K562 (cell line): ENCODE measurements at regions not wholly inside any gene's neighbourhood (a gene's known extent, or its start where the extent isn't known, plus 50 kb on each side); places are given as distances from the start of the nearest gene placed in this dataset.
A peak's percentile ranks its signal among the peaks of the same experiment; 100 is the strongest.

Experiments used
- ATAC-seq: fragments of 200-7000 bp; cut with Tn5 transposase; 3 replicates; pipeline ENCODE4 v1.9.1; 2020; ENCODE audit warnings: moderate library complexity
- BruUV-seq: library from RNA; stranded (reverse); fragments of 400-500 nt; replicated peaks from 2 replicates; lab custom pipeline; 2021; lab: Mats Ljungman, UMichigan
- CTCF ChIA-PET: fragments of 300-600 bp; formaldehyde crosslinking; extraction: SDS; loops from one replicate; lab custom pipeline; 2021; ENCODE audit warnings: low intra/inter-chr PET ratio; lab: Yijun Ruan, JAX
- POLR2A ChIA-PET: fragments of 300-600, 350-650 bp; sonication (Branson Sonifier 250); formaldehyde crosslinking; extraction: SDS; loops from one replicate; lab custom pipeline; 2021; ENCODE audit warnings: antibody characterized with exemption, inconsistent platforms; lab: Yijun Ruan, JAX
- DNase-seq, 4 experiments: peaks; one replicate each; pipeline versions ENCODE4 v3.0.0 to v3.0.0-alpha.2; 2011 to 2018; ENCODE audit warnings: low spot score in 3 of 4, mixed read lengths in 3 of 4; ENCODE audit errors: extremely low read depth in 1 of 4
- FAIRE-seq: peaks from 2 replicates; lab custom pipeline; 2011; peaks lifted over from hg19 to GRCh38; lab: Jason Lieb, UNC
- H2AFZ ChIP-seq: 2 replicates; pipeline ENCODE4 v1.6.0; 2011; ENCODE audit warnings: low read depth, low read length, control low read depth, inconsistent platforms
- H3K27ac ChIP-seq: fragments of 200-600 bp; 3 replicates; pipeline ENCODE4 v1.8.0; 2011; ENCODE audit warnings: low read depth, mild to moderate bottlenecking, control low read depth, inconsistent platforms, low read length, moderate library complexity, mixed read lengths; ENCODE audit errors: extremely low read depth
- H3K27me3 ChIP-seq, 2 experiments: fragments of 300-600 bp in 1 of 2; 2 replicates in 1 of 2; 3 replicates in 1 of 2; pipeline versions ENCODE4 v1.6.0 to v1.8.0; 2011; ENCODE audit warnings: inconsistent platforms in 2 of 2, low read length in 2 of 2, mild to moderate bottlenecking in 1 of 2, mixed read lengths in 1 of 2, moderate library complexity in 1 of 2; ENCODE audit not compliant: control insufficient read depth in 2 of 2, insufficient read depth in 2 of 2
- H3K36me3 ChIP-seq: fragments of 300-600 bp; 3 replicates; pipeline ENCODE4 v1.8.0; 2011; ENCODE audit warnings: mild to moderate bottlenecking, low read length, inconsistent platforms; ENCODE audit not compliant: control insufficient read depth, insufficient read depth
- H3K4me1 ChIP-seq, 2 experiments: fragments of 200-600 bp in 1 of 2; replicated peaks in 1 of 2; 2 replicates in 1 of 2; 3 replicates in 1 of 2; pipeline versions ENCODE4 v1.5.1 to v1.8.0; 2011; ENCODE audit warnings: inconsistent platforms in 2 of 2, low read length in 2 of 2, mild to moderate bottlenecking in 1 of 2, mixed read lengths in 1 of 2, moderate library complexity in 1 of 2; ENCODE audit not compliant: control insufficient read depth in 2 of 2, insufficient read depth in 2 of 2
- H3K4me2 ChIP-seq: 2 replicates; pipeline ENCODE4 v1.6.1; 2011; ENCODE audit warnings: low read length, control low read depth, inconsistent platforms, mixed read lengths; ENCODE audit not compliant: insufficient read depth
- H3K4me3 ChIP-seq: fragments of 200-600 bp; sonication (generic), shearing (Covaris generic); 2 replicates; pipeline ENCODE4 v1.5.1; 2016; ENCODE audit warnings: control low read depth, inconsistent platforms
- H3K79me2 ChIP-seq: fragments of 200-600 bp; 3 replicates; pipeline ENCODE4 v1.8.0; 2011; ENCODE audit warnings: low read length, inconsistent platforms; ENCODE audit not compliant: control insufficient read depth, insufficient read depth
- H3K9ac ChIP-seq, 2 experiments: 2 replicates each; pipeline versions ENCODE4 v1.6.0 to v1.6.1; 2011; ENCODE audit warnings: low read depth in 2 of 2, low read length in 2 of 2, control low read depth in 1 of 2, inconsistent platforms in 1 of 2, mild to moderate bottlenecking in 1 of 2, mixed read lengths in 1 of 2; ENCODE audit not compliant: insufficient read depth in 1 of 2
- H3K9me1 ChIP-seq: one replicate; pipeline ENCODE4 v1.6.0; 2011; ENCODE audit warnings: inconsistent platforms, mild to moderate bottlenecking, low read length, moderate library complexity; ENCODE audit not compliant: control insufficient read depth, insufficient read depth
- H3K9me3 ChIP-seq: replicated peaks from 2 replicates; pipeline ENCODE4 v1.5.1; 2011; ENCODE audit warnings: low read depth, low read length, inconsistent platforms; ENCODE audit not compliant: control insufficient read depth, insufficient read depth
- H4K20me1 ChIP-seq: replicated peaks from 2 replicates; pipeline ENCODE4 v1.6.1; 2011; ENCODE audit warnings: low read length, inconsistent platforms, mixed read lengths; ENCODE audit not compliant: control insufficient read depth, insufficient read depth
- CBX1 ChIP-seq: sonication (generic); IDR thresholded peaks from 2 replicates; pipeline ENCODE4 v1.6.1; 2016; ENCODE audit warnings: antibody characterized with exemption, low read depth, mild to moderate bottlenecking
- CHCHD3 ChIP-seq: fragments of 250-450 bp; sonication (Bioruptor Pico); IDR thresholded peaks from 2 replicates; pipeline ENCODE4 v2.1.2; 2022; ENCODE audit warnings: mild to moderate bottlenecking
- ETS1 ChIP-seq: conservative IDR thresholded peaks from 2 replicates; pipeline ENCODE4 v1.6.1; 2011; ENCODE audit warnings: low read depth, mild to moderate bottlenecking, low read length; ENCODE audit not compliant: control insufficient read depth
- ETV6 ChIP-seq, 3 experiments: fragments of 150-350 bp in 1 of 3; sonication (generic) in 1 of 3; formaldehyde crosslinking in 1 of 3; IDR thresholded peaks; 2 replicates each; pipeline versions ENCODE4 v1.6.1 to v1.8.0; 2014 to 2022; ENCODE audit warnings: borderline replicate concordance in 2 of 3, low read depth in 2 of 3, antibody characterized with exemption in 1 of 3, low read length in 1 of 3, mild to moderate bottlenecking in 1 of 3, missing genetic modification reagents in 1 of 3
- JUNB ChIP-seq: fragments of 450-650 bp; formaldehyde crosslinking; conservative IDR thresholded peaks from 2 replicates; pipeline ENCODE4 v1.4.0; 2020; ENCODE audit warnings: mild to moderate bottlenecking
- KLF13 ChIP-seq: fragments of 450-650 bp; IDR thresholded peaks from 2 replicates; pipeline ENCODE4 v1.6.1; 2016; ENCODE audit warnings: missing genetic modification characterization, low read depth, mild to moderate bottlenecking, missing compliant biosample characterization, moderate library complexity, borderline replicate concordance
- MAFG ChIP-seq: fragments of 450-650 bp; conservative IDR thresholded peaks from 2 replicates; pipeline ENCODE4 v1.6.1; 2016; ENCODE audit warnings: missing genetic modification characterization, missing compliant biosample characterization
- PTTG1 ChIP-seq: fragments of 450-650 bp; IDR thresholded peaks from 2 replicates; pipeline ENCODE4 v1.6.1; 2016; ENCODE audit warnings: low read depth, mild to moderate bottlenecking, missing genetic modification characterization, missing compliant biosample characterization
- SOX6 ChIP-seq: fragments of 450-650 bp; IDR thresholded peaks from 2 replicates; pipeline ENCODE4 v1.6.1; 2014; ENCODE audit warnings: mild to moderate bottlenecking
- TBL1XR1 ChIP-seq, 2 experiments: IDR thresholded peaks; 2 replicates each; pipeline ENCODE4 v1.6.1; 2012; ENCODE audit warnings: improper control_type of control experiment in 2 of 2, low read length in 2 of 2, mild to moderate bottlenecking in 1 of 2
- ZNF232 ChIP-seq: sonication (generic); formaldehyde crosslinking; IDR thresholded peaks from 2 replicates; pipeline ENCODE4 v1.8.0; 2022; ENCODE audit warnings: mild to moderate bottlenecking, missing genetic modification reagents
- ZNF277 ChIP-seq: fragments of 250-450 bp; sonication (Bioruptor Pico); IDR thresholded peaks from 2 replicates; pipeline ENCODE4 v1.8.0; 2022; ENCODE audit warnings: inconsistent platforms, mild to moderate bottlenecking, moderate library complexity, borderline replicate concordance
- ZNF316 ChIP-seq: fragments of 450-650 bp; IDR thresholded peaks from 2 replicates; pipeline ENCODE4 v1.6.1; 2016
- ZNF584 ChIP-seq: fragments of 200-800 bp; sonication (Bioruptor generic); IDR thresholded peaks from 2 replicates; pipeline ENCODE4 v1.6.1; 2016; ENCODE audit warnings: low read depth, mild to moderate bottlenecking, missing genetic modification characterization, missing compliant biosample characterization
- WGBS: fragments of 100-300 bp; shearing (Covaris generic); methylation state at CpG from one replicate; pipeline ENCODE4 v1.1.6; 2016; ENCODE audit warnings: low coverage, mixed read lengths; ENCODE audit not compliant: insufficient coverage; ENCODE audit errors: missing lambda C conversion rate; 5-methylcytosine and 5-hydroxymethylcytosine counted together
- in situ Hi-C: fragments of 300-500 bp; cut with MboI; formaldehyde crosslinking; loops from 4 replicates; pipeline ENCODE4 v1.15.0; 2018; ENCODE audit warnings: inconsistent platforms, mixed read lengths
- intact Hi-C: fragments of 100-400 bp; cut with micrococcal nuclease; formaldehyde crosslinking; loops from 2 replicates; pipeline ENCODE4 v1.14.2; 2022

GRCh38 chr2:41647468-41648050 lies 400.3 kb upstream of the PKDCC start:
- Histone ChIP-seq H3K79me2 (no peaks in the 10 kb centered on the region), H3K27me3 (no peaks in the 10 kb centered on the region), H2AFZ (no peak overlapping the region), H4K20me1 (no peaks in the 10 kb centered on the region), H3K9me3 (0 out of 2 replicates have a peak, but pooled peaks cover 1% of the 10 kb centered on the region), H3K9me1 (no peaks in the 10 kb centered on the region), H3K4me3 (no peak overlapping the region), H3K36me3 (no peaks in the 10 kb centered on the region), H3K4me2 (no peak overlapping the region), H3K9ac (no peak overlapping the region), H3K4me1 (no peaks in the 10 kb centered on the region), H3K27ac (no peak overlapping the region)
- in situ Hi-C loops: no loop called here
- WGBS: 0% methylated on average over 1 of the region's 1 CpG
- ChIA-PET POLR2A (interaction anchor here (0.6 kb wide), 1 partner anchor 102 kb away, joined by 4 read pairs; no protein-coding TSS in a partner anchor), CTCF (no interaction called here)
- no peak for DNase-seq
- BruUV-seq: no TSS peak
- FAIRE-seq: no peak
- intact Hi-C loops: no loop called here
- no peak for ATAC-seq
- TF ChIP-seq ZNF316 (peak; percentile 51; the same call in 1 of the 2 replicates), TBL1XR1 (IDR thresholded peaks at IDR 0.05; ENCODE audit: low read length in 2 of 2) (no peak), MAFG (tag) (0 out of 2 replicates have a peak, but pooled peaks have one; percentile 26)

- FAIRE-seq (no peak), ATAC-seq (no peak), DNase-seq (no peak)
- H2AFZ ChIP-seq: no peak overlapping the region
- H3K9me1 ChIP-seq: no peaks in the 10 kb centered on the region
- BruUV-seq: no TSS peak
- H3K4me2 ChIP-seq: no peak overlapping the region
- no peaks in the 10 kb centered on the region for H3K4me1 ChIP-seq
- no peak overlapping the region for H3K9ac ChIP-seq
- H3K36me3 ChIP-seq: no peaks in the 10 kb centered on the region
- intact Hi-C loops: no loop called here
- H3K27ac ChIP-seq: no peak overlapping the region
- CTCF ChIA-PET: no interaction called here
- no peaks in the 10 kb centered on the region for H3K27me3 ChIP-seq
- H3K79me2 ChIP-seq: no peaks in the 10 kb centered on the region
- in situ Hi-C loops: no loop called here
- no peaks in the 10 kb centered on the region for H4K20me1 ChIP-seq
- no peaks in the 10 kb centered on the region for H3K9me3 ChIP-seq
- no peak overlapping the region for H3K4me3 ChIP-seq
- POLR2A ChIA-PET: no interaction called here
- no peak for TF ChIP-seq ZNF232
- no peak for TF ChIP-seq PTTG1 (tag)
- no peak for TF ChIP-seq SOX6
- TF ChIP-seq JUNB (CRISPR knock-in tag): no peak
- TF ChIP-seq ETS1: no peak
- no peak for TF ChIP-seq CHCHD3 (CRISPR knock-in tag)
- TF ChIP-seq CBX1: no peak
- TF ChIP-seq ZNF584 (CRISPR knock-in tag): no peak
- no peak for TF ChIP-seq KLF13 (tag)
- TF ChIP-seq ETV6 (IDR thresholded peaks at IDR 0.05; ENCODE audit: borderline replicate concordance in 1 of 2, low read depth in 2 of 2, low read length in 1 of 2): no peak
- no peak for TF ChIP-seq ETV6 (CRISPR knock-in tag; IDR thresholded peaks at IDR 0.05; ENCODE audit: borderline replicate concordance)
- TF ChIP-seq ZNF277 (CRISPR knock-in tag): no peak
These were observed 390.6 kb upstream of the PKDCC start for GRCh38 chr2:41657226-41657625.
